ENCODE measurements at regions not wholly inside any gene's neighbourhood (a gene's known extent, or its start where the extent isn't known, plus 50 kb on each side); places are given as distances from the start of the nearest gene placed in this dataset.

GRCh38 chr5:157918811-157919742 is 60.1 kb upstream of the CLINT1 start:
- no peak for TF ChIP-seq JUND (IDR thresholded peaks at IDR 0.05; ENCODE audit: low read depth)
- no peak for DNase-seq (ENCODE audit: low read depth in 1 of 2, low spot score in 1 of 2)
- in situ Hi-C loops (cut with HindIII; ENCODE audit: low pct_unique_long_range_greater_than_20kb, low sequenced_read_pairs), result no loop called here

GRCh38 chr5:157917899-157918809 is 59.2 kb upstream of the CLINT1 start:
- in situ Hi-C loops (cut with HindIII; ENCODE audit: low pct_unique_long_range_greater_than_20kb, low sequenced_read_pairs), result no loop called here
- DNase-seq (ENCODE audit: low read depth in 1 of 2, low spot score in 1 of 2), result peak in 1 of 2 experiments; percentile 86
- TF ChIP-seq JUND (IDR thresholded peaks at IDR 0.05; ENCODE audit: low read depth), result no peak

- TF ChIP-seq JUND (IDR thresholded peaks at IDR 0.05; ENCODE audit: low read depth), result no peak
- in situ Hi-C loops (cut with HindIII; ENCODE audit: low pct_unique_long_range_greater_than_20kb, low sequenced_read_pairs), result no loop called here
- no peak for DNase-seq (ENCODE audit: low read depth in 1 of 2, low spot score in 1 of 2)
Observed at GRCh38 chr5:157917491-157917890, 58.5 kb upstream of the CLINT1 start.

DNA sequence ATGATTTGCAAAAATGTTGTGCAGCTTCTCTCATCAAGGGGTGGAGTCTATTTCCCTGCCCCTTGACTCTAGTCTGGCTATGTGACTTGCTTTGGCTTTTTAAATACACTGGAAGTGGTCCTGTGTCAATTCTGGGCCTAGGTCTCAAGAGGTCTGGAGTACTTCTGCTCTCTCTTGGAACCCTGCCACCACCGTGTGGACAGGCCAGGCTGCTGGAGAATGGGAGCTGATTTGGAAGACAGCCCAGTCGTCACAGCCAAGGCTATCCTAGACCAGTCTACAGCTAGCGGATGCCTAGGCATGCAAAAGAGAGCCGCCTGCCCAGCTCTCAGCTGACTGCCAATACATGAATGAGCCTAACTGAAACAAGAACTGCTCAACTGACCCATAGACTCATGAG is 56.7 kb upstream of the CLINT1 start:
- TF ChIP-seq JUND (IDR thresholded peaks at IDR 0.05; ENCODE audit: low read depth), result no peak
- in situ Hi-C loops (cut with HindIII; ENCODE audit: low pct_unique_long_range_greater_than_20kb, low sequenced_read_pairs), result no loop called here
- DNase-seq (ENCODE audit: low read depth in 1 of 2, low spot score in 1 of 2), result no peak

GRCh38 chr5:157914151-157914788 is 55.3 kb upstream of the CLINT1 start:
- no peak for DNase-seq (ENCODE audit: low read depth in 1 of 2, low spot score in 1 of 2)
- no peak for TF ChIP-seq JUND (IDR thresholded peaks at IDR 0.05; ENCODE audit: low read depth)
- in situ Hi-C loops (cut with HindIII; ENCODE audit: low pct_unique_long_range_greater_than_20kb, low sequenced_read_pairs), result no loop called here

- no peak for DNase-seq (ENCODE audit: low read depth in 1 of 2, low spot score in 1 of 2)
- TF ChIP-seq JUND (IDR thresholded peaks at IDR 0.05; ENCODE audit: low read depth), result no peak
- in situ Hi-C loops (cut with HindIII; ENCODE audit: low pct_unique_long_range_greater_than_20kb, low sequenced_read_pairs), result no loop called here
Observed at GRCh38 chr5:157913575-157913974, 54.6 kb upstream of the CLINT1 start.

DNA sequence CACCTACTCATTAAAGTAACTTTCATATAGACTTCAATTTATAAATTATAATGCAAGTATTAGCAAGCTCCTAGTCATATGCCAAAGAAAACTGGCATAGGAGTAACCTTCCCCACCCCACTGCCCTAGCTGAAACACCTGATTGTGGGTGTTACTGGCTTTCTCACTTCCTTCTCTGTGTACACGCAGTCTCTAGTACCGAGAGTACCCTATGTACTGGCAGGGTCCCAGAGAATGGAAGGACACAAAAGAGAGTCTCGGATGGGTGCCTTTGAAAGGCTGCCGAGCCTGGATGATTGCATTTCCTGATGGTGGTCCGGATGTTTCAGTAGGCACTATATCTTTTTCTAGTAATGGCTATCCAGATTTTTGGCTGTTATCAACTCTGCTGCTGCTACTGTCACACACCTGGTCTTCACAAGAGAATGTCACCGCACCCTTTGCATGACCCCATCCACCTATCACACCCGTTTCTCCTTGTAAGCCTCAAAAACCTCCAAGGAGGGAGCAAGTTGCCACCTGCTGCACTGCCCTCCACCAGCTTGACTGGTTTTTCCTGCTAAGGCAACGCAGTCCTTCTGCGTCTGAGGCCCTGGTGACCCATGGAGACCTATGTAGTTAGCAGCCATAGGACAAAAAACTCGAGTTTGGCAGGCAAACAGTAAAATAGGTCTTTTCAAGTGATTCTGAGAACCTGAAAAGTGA is 53.8 kb upstream of the CLINT1 start:
- no peak for TF ChIP-seq JUND (IDR thresholded peaks at IDR 0.05; ENCODE audit: low read depth)
- DNase-seq (ENCODE audit: low read depth in 1 of 2, low spot score in 1 of 2), result peak; percentile 29 to 74
- in situ Hi-C loops (cut with HindIII; ENCODE audit: low pct_unique_long_range_greater_than_20kb, low sequenced_read_pairs), result no loop called here

GRCh38 chr5:157911568-157911967 is 52.6 kb upstream of the CLINT1 start:
- TF ChIP-seq JUND (IDR thresholded peaks at IDR 0.05; ENCODE audit: low read depth), result no peak
- no peak for DNase-seq (ENCODE audit: low read depth in 1 of 2, low spot score in 1 of 2)
- in situ Hi-C loops (cut with HindIII; ENCODE audit: low pct_unique_long_range_greater_than_20kb, low sequenced_read_pairs), result no loop called here

Measured in T47D (cell line).